HepG2 (cell line): ENCODE measurements at regions not wholly inside any gene's neighbourhood (a gene's known extent, or its start where the extent isn't known, plus 50 kb on each side); places are given as distances from the start of the nearest gene placed in this dataset.

ENCODE experiments used
- ATAC-seq: fragments of 200-7000 bp; cut with Tn5 transposase; 3 replicates; pipeline ENCODE4 v1.9.1; 2020; ENCODE audit warnings: mild to moderate bottlenecking, moderate library complexity
- BruUV-seq: library from RNA; stranded (reverse); fragments of 400-500 nt; replicated peaks from 2 replicates; lab custom pipeline; 2021; lab: Mats Ljungman, UMichigan
- CTCF ChIA-PET: fragments of 300-600 bp; formaldehyde crosslinking; extraction: SDS; loops from one replicate; lab custom pipeline; 2021; ENCODE audit warnings: low total read pairs, inconsistent platforms, low intra/inter-chr PET ratio; lab: Yijun Ruan, JAX
- POLR2A ChIA-PET: fragments of 350-600 bp; sonication (Branson Sonifier 250); formaldehyde crosslinking; loops from one replicate; lab custom pipeline; 2020; ENCODE audit warnings: antibody characterized with exemption, inconsistent platforms; lab: Yijun Ruan, JAX
- DNase-seq: peaks from one replicate; pipeline ENCODE4 v3.0.0-alpha.2; 2015; ENCODE audit warnings: low spot score
- FAIRE-seq: peaks from 3 replicates; lab custom pipeline; 2011; peaks lifted over from hg19 to GRCh38; lab: Jason Lieb, UNC
- H2AFZ ChIP-seq: one replicate; pipeline ENCODE4 v1.6.1; 2011; ENCODE audit warnings: low read length, inconsistent platforms
- H3K27ac ChIP-seq: fragments of 300-600 bp; 3 replicates; pipeline ENCODE4 v1.8.0; 2011; ENCODE audit warnings: mixed run types, mild to moderate bottlenecking, mixed read lengths, low read length, inconsistent platforms; ENCODE audit not compliant: insufficient read depth; ENCODE audit errors: extremely low read length
- H3K27me3 ChIP-seq, 2 experiments: fragments of 200-600 bp in 1 of 2; 2 replicates in 1 of 2; 3 replicates in 1 of 2; pipeline versions ENCODE4 v1.6.0 to v1.8.0; 2011; ENCODE audit warnings: low read length in 2 of 2, mild to moderate bottlenecking in 2 of 2, moderate library complexity in 2 of 2, inconsistent platforms in 1 of 2; ENCODE audit not compliant: insufficient read depth in 2 of 2, control insufficient read depth in 1 of 2
- H3K36me3 ChIP-seq, 2 experiments: fragments of 200-600 bp in 1 of 2; replicated peaks in 1 of 2; 2 replicates in 1 of 2; 3 replicates in 1 of 2; pipeline versions ENCODE4 v1.5.1 to v1.8.0; 2011; ENCODE audit warnings: low read length in 2 of 2, inconsistent platforms in 1 of 2; ENCODE audit not compliant: insufficient read depth in 2 of 2, control insufficient read depth in 1 of 2
- H3K4me1 ChIP-seq: 2 replicates; pipeline ENCODE4 v1.5.1; 2012; ENCODE audit warnings: low read length, inconsistent platforms; ENCODE audit not compliant: insufficient read depth
- H3K4me2 ChIP-seq: 2 replicates; pipeline ENCODE4 v1.6.0; 2011; ENCODE audit warnings: low read depth, low read length, inconsistent platforms
- H3K4me3 ChIP-seq, 3 experiments: fragments of 200-600 bp in 1 of 3; sonication (generic), shearing (Covaris generic) in 1 of 3; replicated peaks in 1 of 3; 2 replicates each; pipeline ENCODE4 v1.5.1; 2011 to 2016; ENCODE audit warnings: low read length in 3 of 3, inconsistent platforms in 2 of 3, low read depth in 2 of 3, mild to moderate bottlenecking in 2 of 3, control low read depth in 1 of 3, mixed read lengths in 1 of 3; ENCODE audit not compliant: insufficient read depth in 1 of 3
- H3K79me2 ChIP-seq: one replicate; pipeline ENCODE4 v1.6.1; 2011; ENCODE audit warnings: low read length, inconsistent platforms; ENCODE audit not compliant: insufficient read depth
- H3K9ac ChIP-seq: 2 replicates; pipeline ENCODE4 v1.6.0; 2011; ENCODE audit warnings: mild to moderate bottlenecking, low read depth, low read length, inconsistent platforms; ENCODE audit not compliant: insufficient read depth
- H3K9me3 ChIP-seq: 2 replicates; pipeline ENCODE4 v1.5.1; 2012; ENCODE audit warnings: mild to moderate bottlenecking, low read length
- H4K20me1 ChIP-seq: 2 replicates; pipeline ENCODE4 v1.6.0; 2011; ENCODE audit warnings: inconsistent platforms, mild to moderate bottlenecking, low read length, moderate library complexity; ENCODE audit not compliant: insufficient read depth
- DNMT3B ChIP-seq: conservative IDR thresholded peaks from 2 replicates; pipeline ENCODE4 v1.6.1; 2016; ENCODE audit warnings: missing biosample characterization, control low read depth
- FOXP1 ChIP-seq, 2 experiments: fragments of 450-650 bp in 1 of 2; IDR thresholded peaks; 2 replicates each; pipeline ENCODE4 v1.6.1; 2017 to 2018; ENCODE audit warnings: antibody characterized with exemption in 1 of 2
- RARA ChIP-seq: IDR thresholded peaks from 2 replicates; pipeline ENCODE4 v1.6.1; 2016; ENCODE audit warnings: missing genetic modification reagents, missing compliant biosample characterization
- TBL1XR1 ChIP-seq: fragments of 150-350 bp; IDR thresholded peaks from 2 replicates; pipeline ENCODE4 v1.6.1; 2014; ENCODE audit warnings: borderline replicate concordance, low read length; ENCODE audit not compliant: partially characterized antibody
- TFAP4 ChIP-seq: sonication (generic); IDR thresholded peaks from 2 replicates; pipeline ENCODE4 v1.6.1; 2016; ENCODE audit warnings: low read depth, borderline replicate concordance
- ZBTB10 ChIP-seq: sonication (generic); formaldehyde crosslinking; IDR thresholded peaks from 2 replicates; pipeline ENCODE4 v1.4.0; 2020; ENCODE audit warnings: missing genetic modification reagents, borderline replicate concordance
- ZNF670 ChIP-seq: sonication (generic); formaldehyde crosslinking; IDR thresholded peaks from 2 replicates; pipeline ENCODE4 v1.8.0; 2022; ENCODE audit warnings: mild to moderate bottlenecking, missing genetic modification reagents, borderline replicate concordance
- WGBS: methylation state at CpG from one replicate; pipeline ENCODE4 v1.1.6; 2017; ENCODE audit warnings: low lambda C conversion rate; 5-methylcytosine and 5-hydroxymethylcytosine counted together
- in situ Hi-C: cut with HindIII; loops from 2 replicates; pipeline ENCODE4 v1.10.0; 2017; ENCODE audit warnings: low pct_unique_long_range_greater_than_20kb; ENCODE audit not compliant: extremely low pct_ligation_motif_present
- intact Hi-C: fragments of 100-400 bp; cut with micrococcal nuclease; formaldehyde crosslinking; loops from one replicate; pipeline ENCODE4 v1.10.0; 2022; ENCODE audit not compliant: unreplicated experiment

- TF ChIP-seq TFAP4 (no peak), DNMT3B (CRISPR knock-in tag) (no peak)
Observed at GRCh38 chr13:33445024-33445423, 159.5 kb upstream of the STARD13 start (continued).

GRCh38 chr13:33445476-33445875 is 159.9 kb upstream of the STARD13 start:
- ATAC-seq (no peak), DNase-seq (no peak), FAIRE-seq (no peak)
- TF ChIP-seq RARA (no peak), FOXP1 (IDR thresholded peaks at IDR 0.05) (no peak), FOXP1 (CRISPR knock-in tag; IDR thresholded peaks at IDR 0.05) (peak; percentile 1; the same call in 1 of the 2 replicates)
- no peak overlapping the region for H3K27ac ChIP-seq
- H3K4me3 ChIP-seq: no peak overlapping the region
- H2AFZ ChIP-seq: no peak overlapping the region
- peaks cover 19% of the 10 kb centered on the region for H3K4me1 ChIP-seq
- 0 out of 5 replicates have a peak, but pooled peaks cover 0 to 1% of the 10 kb centered on the region in 2 experiments for H3K36me3 ChIP-seq
- H4K20me1 ChIP-seq: no peaks in the 10 kb centered on the region
- no peak overlapping the region for H3K4me2 ChIP-seq
- POLR2A ChIA-PET: no interaction called here
- in situ Hi-C loops: no loop called here
- CTCF ChIA-PET: no interaction called here
- H3K79me2 ChIP-seq: no peaks in the 10 kb centered on the region
- H3K27me3 ChIP-seq: no peaks in the 10 kb centered on the region
- intact Hi-C loops: loop anchor here (5.0 to 10.0 kb wide), 2 partner anchors 181 to 277 kb away; no protein-coding TSS in a partner anchor
- BruUV-seq: no TSS peak
- 92% methylated on average over 4 of the region's 4 CpGs for WGBS
- H3K9ac ChIP-seq: no peak overlapping the region
- H3K9me3 ChIP-seq: no peaks in the 10 kb centered on the region

- H3K9me3 ChIP-seq: no peaks in the 10 kb centered on the region
- TF ChIP-seq ZBTB10 (CRISPR knock-in tag) (no peak), TBL1XR1 (no peak), ZNF670 (CRISPR knock-in tag) (no peak)
- H4K20me1 ChIP-seq: no peaks in the 10 kb centered on the region
- no peak for DNase-seq
- 0 out of 5 replicates have a peak, but pooled peaks cover 0 to 1% of the 10 kb centered on the region in 2 experiments for H3K36me3 ChIP-seq
- intact Hi-C loops (loop anchor here (5.0 to 10.0 kb wide), 2 partner anchors 182 to 275 kb away; no protein-coding TSS in a partner anchor), in situ Hi-C loops (no loop called here)
- ChIA-PET POLR2A (no interaction called here), CTCF (no interaction called here)
- H3K9ac ChIP-seq: no peak overlapping the region
- H3K27me3 ChIP-seq: no peaks in the 10 kb centered on the region
- H3K27ac ChIP-seq: no peak overlapping the region
- H3K4me1 ChIP-seq: peaks cover 14% of the 10 kb centered on the region
- no peak overlapping the region for H3K4me2 ChIP-seq
- BruUV-seq: no TSS peak
- no peak for ATAC-seq
- no peak for FAIRE-seq
- no peak overlapping the region for H3K4me3 ChIP-seq
- H3K79me2 ChIP-seq: no peaks in the 10 kb centered on the region
- no peak overlapping the region for H2AFZ ChIP-seq
- WGBS: 93% methylated on average over 4 of the region's 5 CpGs
Observed at GRCh38 chr13:33446821-33447725, 161.5 kb upstream of the STARD13 start.
